Tibial nerve (tissue), 4 donors: ENCODE measurements at regions not wholly inside any gene's neighbourhood (a gene's known extent, or its start where the extent isn't known, plus 50 kb on each side); places are given as distances from the start of the nearest gene placed in this dataset.
"Not testable (repeated sequence)": the region's sequence is repeated elsewhere in the genome, so short reads cannot be mapped to it uniquely, and the experiment has no call there.

ENCODE experiments used
- CTCF ChIP-seq, 5 experiments: fragments of 200-600 bp in 3 of 5; fragments of 450-650 bp in 2 of 5; sonication (generic) in 3 of 5; IDR thresholded peaks; one replicate each; pipeline ENCODE4 v1.5.1; 2016 to 2019; ENCODE audit warnings: antibody characterized with exemption in 5 of 5, mild to moderate bottlenecking in 3 of 5, moderate library complexity in 2 of 5
- EP300 ChIP-seq, 2 donors: sonication (generic); formaldehyde crosslinking; IDR thresholded peaks; one replicate each; pipeline ENCODE4 v1.6.1; 2017; ENCODE audit warnings: antibody characterized with exemption in 2 of 2, mild to moderate bottlenecking in 1 of 2
- POLR2A ChIP-seq, 2 donors: fragments of 450-650 bp; IDR thresholded peaks; one replicate each; pipeline ENCODE4 v1.6.1; 2017; ENCODE audit warnings: antibody characterized with exemption in 2 of 2, mild to moderate bottlenecking in 2 of 2, moderate library complexity in 2 of 2

GRCh38 chr3:195638456-195638855 is 54.7 kb upstream of the APOD start:
- not testable (repeated sequence) for TF ChIP-seq CTCF, EP300, POLR2A (IDR thresholded peaks at IDR 0.05)
